ENCODE measurements at regions not wholly inside any gene's neighbourhood (a gene's known extent, or its start where the extent isn't known, plus 50 kb on each side); places are given as distances from the start of the nearest gene placed in this dataset.

- H3K4me2 ChIP-seq (ENCODE audit: low read length), result no peak overlapping the region
- no peak overlapping the region for H2AFZ ChIP-seq (ENCODE audit: low read length)
- H3K4me3 ChIP-seq (ENCODE audit: low read depth, low read length, poor library complexity, severe bottlenecking), result no peak overlapping the region
- no peak for DNase-seq (ENCODE audit: low spot score)
- intact Hi-C loops (cut with micrococcal nuclease; ENCODE audit: unreplicated experiment), result no loop called here
- H3K9me2 ChIP-seq (ENCODE audit: insufficient read depth, low read length), result no peaks in the 10 kb centered on the region
- TF ChIP-seq CTCF (conservative IDR thresholded peaks at IDR 0.05; ENCODE audit: low read length) (no peak), EZH2phosphoT487 (IDR thresholded peaks at IDR 0.05; ENCODE audit: borderline replicate concordance, low read depth, low read length) (no peak)
- no peaks in the 10 kb centered on the region for H3K4me1 ChIP-seq (ENCODE audit: insufficient read depth, low read length, poor library complexity, severe bottlenecking)
- H3K36me3 ChIP-seq (ENCODE audit: insufficient read depth, low read length), result no peaks in the 10 kb centered on the region
- POLR2A ChIA-PET, result interaction anchor here (0.8 kb wide), 1 partner anchor 10 kb away, joined by 3 read pairs; no protein-coding TSS in a partner anchor
- no peaks in the 10 kb centered on the region for H3K9me3 ChIP-seq (ENCODE audit: low read length)
- CTCF ChIA-PET (ENCODE audit: unreplicated experiment), result no interaction called here
- H3K27ac ChIP-seq (ENCODE audit: low read depth, low read length, poor library complexity, severe bottlenecking), result no peak overlapping the region
- no peaks in the 10 kb centered on the region for H4K20me1 ChIP-seq (ENCODE audit: insufficient read depth, low read length)
- no peaks in the 10 kb centered on the region for H3K79me2 ChIP-seq (ENCODE audit: insufficient read depth, low read depth, low read length)
- BruUV-seq (replicated peaks), result no TSS peak
These were observed 287.4 kb upstream of the LYPLAL1 start for GRCh38 chr1:218886101-218886871.

GRCh38 chr1:218887141-218887925 is 286.3 kb upstream of the LYPLAL1 start:
- no peaks in the 10 kb centered on the region for H3K79me2 ChIP-seq (ENCODE audit: insufficient read depth, low read depth, low read length)
- no peaks in the 10 kb centered on the region for H4K20me1 ChIP-seq (ENCODE audit: insufficient read depth, low read length)
- no peak overlapping the region for H3K4me2 ChIP-seq (ENCODE audit: low read length)
- no peaks in the 10 kb centered on the region for H3K4me1 ChIP-seq (ENCODE audit: insufficient read depth, low read length, poor library complexity, severe bottlenecking)
- intact Hi-C loops (cut with micrococcal nuclease; ENCODE audit: unreplicated experiment), result no loop called here
- ChIA-PET CTCF (ENCODE audit: unreplicated experiment) (no interaction called here), POLR2A (interaction anchor here (1.7 kb wide), 1 partner anchor 11 kb away, joined by 7 read pairs; no protein-coding TSS in a partner anchor)
- H2AFZ ChIP-seq (ENCODE audit: low read length), result no peak overlapping the region
- no peak for DNase-seq (ENCODE audit: low spot score)
- H3K36me3 ChIP-seq (ENCODE audit: insufficient read depth, low read length), result no peaks in the 10 kb centered on the region
- no TSS peak for BruUV-seq (replicated peaks)
- H3K4me3 ChIP-seq (ENCODE audit: low read depth, low read length, poor library complexity, severe bottlenecking), result no peak overlapping the region
- no peaks in the 10 kb centered on the region for H3K9me2 ChIP-seq (ENCODE audit: insufficient read depth, low read length)
- H3K9me3 ChIP-seq (ENCODE audit: low read length), result no peaks in the 10 kb centered on the region
- no peak overlapping the region for H3K27ac ChIP-seq (ENCODE audit: low read depth, low read length, poor library complexity, severe bottlenecking)
- TF ChIP-seq CTCF (conservative IDR thresholded peaks at IDR 0.05; ENCODE audit: low read length) (no peak), EZH2phosphoT487 (IDR thresholded peaks at IDR 0.05; ENCODE audit: borderline replicate concordance, low read depth, low read length) (no peak)

GRCh38 chr1:218890451-218890850 is 283.2 kb upstream of the LYPLAL1 start:
- TF ChIP-seq CTCF (conservative IDR thresholded peaks at IDR 0.05; ENCODE audit: low read length), result no peak
- no peak for TF ChIP-seq EZH2phosphoT487 (IDR thresholded peaks at IDR 0.05; ENCODE audit: borderline replicate concordance, low read depth, low read length)
- CTCF ChIA-PET (ENCODE audit: unreplicated experiment), result no interaction called here
- intact Hi-C loops (cut with micrococcal nuclease; ENCODE audit: unreplicated experiment), result no loop called here

More at GRCh38 chr1:218890451-218890850, 283.2 kb upstream of the LYPLAL1 start:
- POLR2A ChIA-PET, result no interaction called here
- H3K9me2 ChIP-seq (ENCODE audit: insufficient read depth, low read length), result no peaks in the 10 kb centered on the region
- H3K4me1 ChIP-seq (ENCODE audit: insufficient read depth, low read length, poor library complexity, severe bottlenecking), result no peaks in the 10 kb centered on the region
- no peak overlapping the region for H3K4me3 ChIP-seq (ENCODE audit: low read depth, low read length, poor library complexity, severe bottlenecking)
- no peaks in the 10 kb centered on the region for H3K79me2 ChIP-seq (ENCODE audit: insufficient read depth, low read depth, low read length)
- H2AFZ ChIP-seq (ENCODE audit: low read length), result no peak overlapping the region
- DNase-seq (ENCODE audit: low spot score), result no peak
- H3K27ac ChIP-seq (ENCODE audit: low read depth, low read length, poor library complexity, severe bottlenecking), result no peak overlapping the region
- H4K20me1 ChIP-seq (ENCODE audit: insufficient read depth, low read length), result no peaks in the 10 kb centered on the region
- H3K36me3 ChIP-seq (ENCODE audit: insufficient read depth, low read length), result no peaks in the 10 kb centered on the region
- no TSS peak for BruUV-seq (replicated peaks)
- no peaks in the 10 kb centered on the region for H3K9me3 ChIP-seq (ENCODE audit: low read length)
- no peak overlapping the region for H3K4me2 ChIP-seq (ENCODE audit: low read length)

All from OCI-LY7 (cell line).